Suprapubic skin (tissue), 4 donors: ENCODE measurements at regions not wholly inside any gene's neighbourhood (a gene's known extent, or its start where the extent isn't known, plus 50 kb on each side); places are given as distances from the start of the nearest gene placed in this dataset.
A peak's percentile ranks its signal among the peaks of the same experiment; 100 is the strongest.

ENCODE experiments used
- DNase-seq, 2 donors: peaks; one replicate each; pipeline ENCODE4 v3.0.0-alpha.2; 2019; ENCODE audit warnings: low spot score in 2 of 2
- H3K27ac ChIP-seq: fragments of 200-600 bp; sonication (generic); one replicate; pipeline ENCODE4 v1.5.1; 2019
- H3K27me3 ChIP-seq: fragments of 200-600 bp; sonication (generic); one replicate; pipeline ENCODE4 v1.5.1; 2019
- H3K36me3 ChIP-seq: fragments of 200-600 bp; sonication (generic); one replicate; pipeline ENCODE4 v1.5.1; 2019
- H3K4me1 ChIP-seq: fragments of 200-600 bp; sonication (generic); one replicate; pipeline ENCODE4 v1.5.1; 2019
- H3K4me3 ChIP-seq: fragments of 200-600 bp; sonication (generic); one replicate; pipeline ENCODE4 v1.5.1; 2019; ENCODE audit warnings: mild to moderate bottlenecking
- H3K9me3 ChIP-seq: fragments of 200-600 bp; sonication (generic); one replicate; pipeline ENCODE4 v1.5.1; 2019
- CTCF ChIP-seq, 2 donors: fragments of 200-600 bp in 1 of 2; fragments of 450-650 bp in 1 of 2; sonication (generic) in 1 of 2; IDR thresholded peaks; one replicate each; pipeline ENCODE4 v1.5.1; 2016 to 2019; ENCODE audit warnings: antibody characterized with exemption in 2 of 2, mild to moderate bottlenecking in 1 of 2, moderate library complexity in 1 of 2
- EP300 ChIP-seq: sonication (generic); formaldehyde crosslinking; IDR thresholded peaks from one replicate; pipeline ENCODE4 v1.6.1; 2017; ENCODE audit warnings: antibody characterized with exemption
- POLR2A ChIP-seq, 2 donors: fragments of 450-650 bp; IDR thresholded peaks; one replicate each; pipeline ENCODE4 v1.6.1; 2017; ENCODE audit warnings: antibody characterized with exemption in 2 of 2, mild to moderate bottlenecking in 2 of 2, moderate library complexity in 2 of 2
- POLR2AphosphoS5 ChIP-seq, 3 donors: sonication (generic); formaldehyde crosslinking; IDR thresholded peaks; one replicate each; pipeline ENCODE4 v1.6.1; 2017; ENCODE audit warnings: antibody characterized with exemption in 3 of 3
- WGBS: methylation state at CpG from one replicate; pipeline ENCODE4 v1.1.5; 2018; 5-methylcytosine and 5-hydroxymethylcytosine counted together

DNA sequence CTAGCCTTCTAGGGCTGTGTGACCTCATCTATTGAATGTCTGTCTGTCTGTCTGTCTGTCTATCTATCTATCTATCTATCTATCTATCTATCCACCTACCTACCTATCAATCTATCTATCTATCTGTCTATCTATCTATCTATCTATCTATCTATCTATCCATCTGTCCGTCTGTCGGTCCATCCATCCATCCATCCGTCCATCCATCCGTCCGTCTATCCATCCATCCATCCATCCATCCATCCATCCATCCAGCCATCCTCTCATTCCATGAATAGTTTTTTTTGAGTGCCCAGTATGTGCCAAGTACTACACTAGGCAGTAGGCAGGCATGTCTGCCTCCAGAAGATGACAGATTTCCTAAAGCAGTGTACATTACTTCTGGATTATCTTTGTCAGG lies 122.5 kb downstream of the FOXB1 start:
- TF ChIP-seq POLR2AphosphoS5 (IDR thresholded peaks at IDR 0.05) (no peak), POLR2A (IDR thresholded peaks at IDR 0.05) (no peak), CTCF (IDR thresholded peaks at IDR 0.05) (no peak), EP300 (no peak)
- Histone ChIP-seq H3K9me3 (no peaks in the 10 kb centered on the region), H3K27ac (no peak overlapping the region), H3K4me1 (peaks cover 13% of the 10 kb centered on the region), H3K4me3 (no peak overlapping the region), H3K36me3 (no peaks in the 10 kb centered on the region), H3K27me3 (no peaks in the 10 kb centered on the region)
- no peak for DNase-seq
- WGBS = 70% methylated on average over 5 of the region's 5 CpGs

- no peak for TF ChIP-seq POLR2A (IDR thresholded peaks at IDR 0.05)
- TF ChIP-seq CTCF (IDR thresholded peaks at IDR 0.05) = no peak
- TF ChIP-seq POLR2AphosphoS5 (IDR thresholded peaks at IDR 0.05) = no peak
- no peak for TF ChIP-seq EP300
- no peak for DNase-seq
- Histone ChIP-seq H3K4me3 (peak overlapping the region; percentile 53), H3K4me1 (peaks cover 13% of the 10 kb centered on the region), H3K9me3 (no peaks in the 10 kb centered on the region), H3K27me3 (no peaks in the 10 kb centered on the region), H3K36me3 (no peaks in the 10 kb centered on the region), H3K27ac (peak overlapping the region; percentile 85)
- 5% methylated on average over 5 of the region's 5 CpGs for WGBS
Observed at GRCh38 chr15:60128000-60128376, 123.9 kb downstream of the FOXB1 start.

GRCh38 chr15:60128710-60129109 lies 124.6 kb downstream of the FOXB1 start:
- Histone ChIP-seq H3K9me3 (no peaks in the 10 kb centered on the region), H3K4me3 (no peak overlapping the region), H3K27me3 (peaks cover 7% of the 10 kb centered on the region), H3K27ac (no peak overlapping the region), H3K4me1 (peaks cover 13% of the 10 kb centered on the region), H3K36me3 (no peaks in the 10 kb centered on the region)
- WGBS = 70% methylated on average over 5 of the region's 5 CpGs
- DNase-seq = no peak
- TF ChIP-seq EP300 (no peak), CTCF (IDR thresholded peaks at IDR 0.05) (no peak), POLR2AphosphoS5 (IDR thresholded peaks at IDR 0.05) (no peak), POLR2A (IDR thresholded peaks at IDR 0.05) (no peak)

- DNase-seq = no peak
Observed at GRCh38 chr15:60130398-60130797, 126.3 kb downstream of the FOXB1 start.

DNA sequence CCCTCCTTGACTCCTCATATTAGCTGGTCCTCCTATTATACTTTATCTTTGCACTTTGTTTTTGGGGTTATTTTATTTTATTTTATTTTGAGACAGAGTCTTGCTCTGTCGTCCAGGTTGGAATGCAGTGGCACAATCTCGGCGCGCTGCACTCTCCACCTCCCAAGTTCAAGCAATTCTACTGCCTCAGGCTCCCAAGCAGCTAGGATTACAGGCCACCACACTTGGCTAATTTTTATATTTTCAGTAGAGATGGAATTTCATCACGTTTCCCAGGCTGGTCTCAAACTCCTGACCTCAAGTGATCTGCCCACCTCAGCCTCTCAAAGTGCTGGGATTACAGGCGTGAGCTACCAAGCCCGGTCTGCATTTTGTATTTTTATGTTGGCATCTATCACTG lies 126.7 kb downstream of the FOXB1 start:
- H3K36me3 ChIP-seq = no peaks in the 10 kb centered on the region
- no peak for DNase-seq
- H3K27ac ChIP-seq = no peak overlapping the region
- no peaks in the 10 kb centered on the region for H3K9me3 ChIP-seq
- TF ChIP-seq POLR2A (IDR thresholded peaks at IDR 0.05) = no peak
- peaks cover 13% of the 10 kb centered on the region for H3K4me1 ChIP-seq
- H3K27me3 ChIP-seq = peaks cover 17% of the 10 kb centered on the region
- WGBS = 91% methylated on average over 7 of the region's 7 CpGs
- no peak overlapping the region for H3K4me3 ChIP-seq

More at GRCh38 chr15:60130398-60130797, 126.3 kb downstream of the FOXB1 start:
- Histone ChIP-seq H3K9me3 (no peaks in the 10 kb centered on the region), H3K4me1 (peaks cover 13% of the 10 kb centered on the region), H3K4me3 (no peak overlapping the region), H3K36me3 (no peaks in the 10 kb centered on the region), H3K27ac (no peak overlapping the region), H3K27me3 (peaks cover 16% of the 10 kb centered on the region)
- 75% methylated on average over 1 of the region's 1 CpG for WGBS
- TF ChIP-seq POLR2A (IDR thresholded peaks at IDR 0.05) (no peak), CTCF (IDR thresholded peaks at IDR 0.05) (no peak), POLR2AphosphoS5 (IDR thresholded peaks at IDR 0.05) (no peak), EP300 (no peak)

DNA sequence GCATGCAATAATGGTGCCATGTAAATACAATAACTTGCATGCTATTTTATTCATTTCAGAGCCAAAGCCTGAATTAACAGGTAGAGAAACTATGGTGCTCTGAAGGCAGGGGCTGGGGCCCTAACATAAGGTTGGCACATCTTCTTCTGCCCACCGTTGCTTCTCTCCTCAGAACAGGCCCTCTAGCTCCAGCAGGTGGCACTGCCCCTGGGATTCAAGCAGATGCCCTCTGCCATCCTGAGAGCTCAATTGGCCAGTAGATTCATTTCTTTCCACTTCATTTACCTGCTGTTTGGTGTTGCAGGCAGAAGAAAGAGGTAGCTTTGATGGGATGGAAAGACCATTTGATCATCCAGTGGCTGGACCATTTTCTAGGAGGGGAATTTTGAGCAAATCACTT lies 130.5 kb downstream of the FOXB1 start:
- Histone ChIP-seq H3K4me3 (no peak overlapping the region), H3K27me3 (peaks cover 27% of the 10 kb centered on the region), H3K9me3 (no peaks in the 10 kb centered on the region), H3K27ac (no peak overlapping the region), H3K36me3 (no peaks in the 10 kb centered on the region), H3K4me1 (no peaks in the 10 kb centered on the region)
- WGBS = 64% methylated on average over 1 of the region's 1 CpG
- DNase-seq = no peak
- TF ChIP-seq POLR2A (IDR thresholded peaks at IDR 0.05) (no peak), POLR2AphosphoS5 (IDR thresholded peaks at IDR 0.05) (no peak), CTCF (IDR thresholded peaks at IDR 0.05) (no peak)
